ENCODE measurements at regions not wholly inside any gene's neighbourhood (a gene's known extent, or its start where the extent isn't known, plus 50 kb on each side); places are given as distances from the start of the nearest gene placed in this dataset.

GRCh38 chr5:141800617-141801016 is 77.6 kb downstream of the PCDH1 start:
- DNase-seq (ENCODE audit: low spot score): no peak

GRCh38 chr5:141799507-141800167 is 78.6 kb downstream of the PCDH1 start:
- DNase-seq (ENCODE audit: low spot score): no peak

- no peak for DNase-seq (ENCODE audit: low spot score)
Observed at GRCh38 chr5:141797425-141797824, 80.8 kb downstream of the PCDH1 start.

- no peak for DNase-seq (ENCODE audit: low spot score)
Observed at GRCh38 chr5:141795421-141795820, 82.8 kb downstream of the PCDH1 start.

GRCh38 chr5:141793881-141794280 is 84.3 kb downstream of the PCDH1 start:
- DNase-seq (ENCODE audit: low spot score): no peak

- DNase-seq (ENCODE audit: low spot score): no peak
Observed at GRCh38 chr5:141793403-141793802, 84.8 kb downstream of the PCDH1 start.

GRCh38 chr5:141790630-141791029 is 87.6 kb downstream of the PCDH1 start:
- DNase-seq (ENCODE audit: low spot score): no peak

GRCh38 chr5:141789330-141789729 is 88.9 kb downstream of the PCDH1 start:
- DNase-seq (ENCODE audit: low spot score): no peak

- no peak for DNase-seq (ENCODE audit: low spot score)
Observed at GRCh38 chr5:141788296-141788970, 89.8 kb downstream of the PCDH1 start.

- DNase-seq (ENCODE audit: low spot score): no peak
Observed at GRCh38 chr5:141787376-141787775, 90.8 kb downstream of the PCDH1 start.

GRCh38 chr5:141786700-141787099 is 91.5 kb downstream of the PCDH1 start:
- DNase-seq (ENCODE audit: low spot score): no peak

GRCh38 chr5:141785711-141786110 is 92.5 kb downstream of the PCDH1 start:
- DNase-seq (ENCODE audit: low spot score): no peak

GRCh38 chr5:141785135-141785534 is 93.1 kb downstream of the PCDH1 start:
- no peak for DNase-seq (ENCODE audit: low spot score)

GRCh38 chr5:141784529-141784928 is 93.7 kb downstream of the PCDH1 start:
- no peak for DNase-seq (ENCODE audit: low spot score)

- peak; percentile 52 for DNase-seq (ENCODE audit: low spot score)
Observed at GRCh38 chr5:141783947-141784296, 94.3 kb downstream of the PCDH1 start.

- peak; percentile 90 for DNase-seq (ENCODE audit: low spot score)
Observed at GRCh38 chr5:141783005-141783946, 94.9 kb downstream of the PCDH1 start.

GRCh38 chr5:141781910-141782309 is 96.3 kb downstream of the PCDH1 start:
- DNase-seq (ENCODE audit: low spot score): no peak

- DNase-seq (ENCODE audit: low spot score): peak; percentile 26
Observed at GRCh38 chr5:141780952-141781781, 97.0 kb downstream of the PCDH1 start.

- no peak for DNase-seq (ENCODE audit: low spot score)
Observed at GRCh38 chr5:141780240-141780951, 97.8 kb downstream of the PCDH1 start.

GRCh38 chr5:141779503-141779973 is 97.5 kb upstream of the ARAP3 start:
- peak; percentile 78 for DNase-seq (ENCODE audit: low spot score)

- no peak for DNase-seq (ENCODE audit: low spot score)
Observed at GRCh38 chr5:141778683-141779082, 96.7 kb upstream of the ARAP3 start.
